Activated CD4-positive, CD25-positive, alpha-beta regulatory T cell treated with anti-CD3 and anti-CD28 coated beads, Interleukin-2, amount 50 U/mL, for 16 hours (primary cell): ENCODE measurements at regions not wholly inside any gene's neighbourhood (a gene's known extent, or its start where the extent isn't known, plus 50 kb on each side); places are given as distances from the start of the nearest gene placed in this dataset.

Source experiments
- DNase-seq: peaks from one replicate; pipeline ENCODE4 v3.0.0-alpha.2; 2020; ENCODE audit warnings: low read depth, low spot score

- no peak for DNase-seq
Observed at GRCh38 chr6:100268326-100268725, 196.4 kb downstream of the SIM1 start.

- DNase-seq: no peak
Observed at GRCh38 chr6:100267721-100268123, 197.0 kb downstream of the SIM1 start.

GRCh38 chr6:100266494-100267401 lies 198.0 kb downstream of the SIM1 start:
- DNase-seq: no peak

GRCh38 chr6:100262086-100262485 lies 202.6 kb downstream of the SIM1 start:
- DNase-seq: no peak

GRCh38 chr6:100261486-100261885 lies 203.2 kb downstream of the SIM1 start:
- no peak for DNase-seq

GRCh38 chr6:100260584-100260983 lies 204.1 kb downstream of the SIM1 start:
- no peak for DNase-seq

- no peak for DNase-seq
Observed at GRCh38 chr6:100259865-100260264, 204.9 kb downstream of the SIM1 start.

- no peak for DNase-seq
Observed at GRCh38 chr6:100258752-100259151, 206.0 kb downstream of the SIM1 start.

- DNase-seq: no peak
Observed at GRCh38 chr6:100257793-100258395, 206.8 kb downstream of the SIM1 start.

- no peak for DNase-seq
Observed at GRCh38 chr6:100255701-100256100, 209.0 kb downstream of the SIM1 start.

- no peak for DNase-seq
Observed at GRCh38 chr6:100247123-100247522, 217.6 kb downstream of the SIM1 start.

GRCh38 chr6:100246206-100246605 lies 218.5 kb downstream of the SIM1 start:
- DNase-seq: no peak

- DNase-seq: no peak
Observed at GRCh38 chr6:100240798-100241197, 223.9 kb downstream of the SIM1 start.

- no peak for DNase-seq
Observed at GRCh38 chr6:100237821-100238220, 226.9 kb downstream of the SIM1 start.

- DNase-seq: no peak
Observed at GRCh38 chr6:100236389-100236788, 228.3 kb downstream of the SIM1 start.

- no peak for DNase-seq
Observed at GRCh38 chr6:100235631-100236030, 229.1 kb downstream of the SIM1 start.

GRCh38 chr6:100234625-100235024 lies 230.1 kb downstream of the SIM1 start:
- no peak for DNase-seq

GRCh38 chr6:100232781-100233573 lies 231.7 kb downstream of the SIM1 start:
- no peak for DNase-seq

- no peak for DNase-seq
Observed at GRCh38 chr6:100230953-100231316, 233.8 kb downstream of the SIM1 start.

GRCh38 chr6:100230115-100230952 lies 234.4 kb downstream of the SIM1 start:
- DNase-seq: no peak

GRCh38 chr6:100229512-100229911 lies 235.2 kb downstream of the SIM1 start:
- DNase-seq: no peak
